ENCODE measurements at regions not wholly inside any gene's neighbourhood (a gene's known extent, or its start where the extent isn't known, plus 50 kb on each side); places are given as distances from the start of the nearest gene placed in this dataset.

DNA sequence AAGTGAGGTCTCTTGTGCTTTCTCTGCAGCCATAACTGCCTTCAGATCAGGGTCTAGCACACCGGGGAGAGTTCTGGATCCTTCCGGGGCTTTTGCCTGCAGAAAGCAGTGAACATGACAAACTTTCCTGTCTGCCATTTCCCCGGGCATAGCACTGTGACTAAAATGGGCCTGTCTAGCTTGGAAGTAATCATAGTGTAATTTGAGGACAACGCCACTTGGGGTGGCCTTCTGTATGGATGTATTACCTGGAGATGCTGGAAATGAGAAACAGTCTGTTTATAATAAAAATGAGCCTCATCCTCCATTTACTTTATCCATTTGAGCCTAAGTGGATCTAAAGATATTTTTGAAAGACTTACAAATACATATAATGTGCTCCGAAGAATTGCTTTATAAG lies 453.7 kb downstream of the VRK1 start:
- H3K9me3 ChIP-seq (ENCODE audit: low read length) = no peaks in the 10 kb centered on the region
- no peak overlapping the region for H3K4me3 ChIP-seq (ENCODE audit: low read length)
- H3K9ac ChIP-seq (ENCODE audit: low read length) = no peak overlapping the region
- H3K79me2 ChIP-seq (replicated peaks; ENCODE audit: insufficient read depth, low read length) = no peaks in the 10 kb centered on the region
- no peak overlapping the region for H3K27ac ChIP-seq (ENCODE audit: low read length)
- no peak overlapping the region for H2AFZ ChIP-seq (ENCODE audit: low read depth, low read length)
- no peaks in the 10 kb centered on the region for H3K27me3 ChIP-seq (ENCODE audit: insufficient read depth, low read depth, low read length)
- no peaks in the 10 kb centered on the region for H3K9me2 ChIP-seq (ENCODE audit: insufficient read depth, low read length)
- no peaks in the 10 kb centered on the region for H3F3A ChIP-seq (ENCODE audit: insufficient read depth, low read length, poor library complexity, severe bottlenecking)
- H3K4me2 ChIP-seq (ENCODE audit: low read length) = no peak overlapping the region
- no peaks in the 10 kb centered on the region for H4K20me1 ChIP-seq (ENCODE audit: insufficient read depth)
- TF ChIP-seq CTCF (IDR thresholded peaks at IDR 0.05; ENCODE audit: poor library complexity, severe bottlenecking) (no peak), SMC3 (conservative IDR thresholded peaks at IDR 0.05; ENCODE audit: poor library complexity) (no peak), POLR2AphosphoS5 (IDR thresholded peaks at IDR 0.05) (no peak), EZH2 (IDR thresholded peaks at IDR 0.05; ENCODE audit: borderline replicate concordance, insufficient read depth, low read length, poor library complexity, severe bottlenecking) (no peak)
- H3K36me3 ChIP-seq (ENCODE audit: insufficient read depth, low read length) = no peaks in the 10 kb centered on the region

GRCh38 chr14:97251491-97252155 lies 454.4 kb downstream of the VRK1 start:
- TF ChIP-seq CTCF (IDR thresholded peaks at IDR 0.05; ENCODE audit: poor library complexity, severe bottlenecking) (no peak), EP300 (conservative IDR thresholded peaks at IDR 0.05; ENCODE audit: poor library complexity, severe bottlenecking) (no peak), TAF1 (IDR thresholded peaks at IDR 0.05; ENCODE audit: low read depth) (no peak), POLR2AphosphoS5 (IDR thresholded peaks at IDR 0.05) (no peak), MXI1 (conservative IDR thresholded peaks at IDR 0.05; ENCODE audit: poor library complexity, severe bottlenecking) (no peak), EZH2 (IDR thresholded peaks at IDR 0.05; ENCODE audit: borderline replicate concordance, insufficient read depth, low read length, poor library complexity, severe bottlenecking) (no peak), SMC3 (conservative IDR thresholded peaks at IDR 0.05; ENCODE audit: poor library complexity) (no peak), RAD21 (conservative IDR thresholded peaks at IDR 0.05) (no peak), REST (IDR thresholded peaks at IDR 0.05; ENCODE audit: borderline replicate concordance) (no peak)
- Histone ChIP-seq H3F3A (ENCODE audit: insufficient read depth, low read length, poor library complexity, severe bottlenecking) (no peaks in the 10 kb centered on the region), H4K20me1 (ENCODE audit: insufficient read depth) (no peaks in the 10 kb centered on the region), H3K4me2 (ENCODE audit: low read length) (no peak overlapping the region), H3K9me3 (ENCODE audit: low read length) (no peaks in the 10 kb centered on the region), H3K9me2 (ENCODE audit: insufficient read depth, low read length) (no peaks in the 10 kb centered on the region), H3K36me3 (ENCODE audit: insufficient read depth, low read length) (no peaks in the 10 kb centered on the region), H3K9ac (ENCODE audit: low read length) (no peak overlapping the region), H2AFZ (ENCODE audit: low read depth, low read length) (no peak overlapping the region), H3K4me3 (ENCODE audit: low read length) (no peak overlapping the region), H3K27ac (ENCODE audit: low read length) (no peak overlapping the region), H3K27me3 (ENCODE audit: insufficient read depth, low read depth, low read length) (no peaks in the 10 kb centered on the region), H3K79me2 (replicated peaks; ENCODE audit: insufficient read depth, low read length) (no peaks in the 10 kb centered on the region)

Measured in neural cell (in vitro differentiated cells).